A172 (cell line): ENCODE measurements at regions not wholly inside any gene's neighbourhood (a gene's known extent, or its start where the extent isn't known, plus 50 kb on each side); places are given as distances from the start of the nearest gene placed in this dataset.
"Not testable (repeated sequence)": the region's sequence is repeated elsewhere in the genome, so short reads cannot be mapped to it uniquely, and the experiment has no call there.

Source experiments
- DNase-seq: peaks from one replicate; pipeline ENCODE4 v3.0.0-alpha.2; 2015; ENCODE audit warnings: low spot score

- peak; percentile 61 for DNase-seq
These were observed 104.1 kb upstream of the TMPRSS2 start for GRCh38 chr21:41611966-41612606.

- DNase-seq: no peak
These were observed 103.5 kb upstream of the TMPRSS2 start for GRCh38 chr21:41611441-41611840.

- not testable (repeated sequence) for DNase-seq
These were observed 102.8 kb upstream of the TMPRSS2 start for GRCh38 chr21:41610840-41611115.

GRCh38 chr21:41610042-41610839 lies 102.3 kb upstream of the TMPRSS2 start:
- DNase-seq: peak; percentile 79

GRCh38 chr21:41606706-41607105 lies 98.7 kb upstream of the TMPRSS2 start:
- DNase-seq: no peak

GRCh38 chr21:41605934-41606285 lies 98.0 kb upstream of the TMPRSS2 start:
- no peak for DNase-seq

- no peak for DNase-seq
These were observed 97.4 kb upstream of the TMPRSS2 start for GRCh38 chr21:41605178-41605933.

GRCh38 chr21:41604583-41605041 lies 96.7 kb upstream of the TMPRSS2 start:
- DNase-seq: peak; percentile 40

- no peak for DNase-seq
These were observed 95.5 kb upstream of the TMPRSS2 start for GRCh38 chr21:41603476-41603875.

GRCh38 chr21:41602531-41602930 lies 94.6 kb upstream of the TMPRSS2 start:
- DNase-seq: no peak

- DNase-seq: peak; percentile 91
These were observed 93.8 kb upstream of the TMPRSS2 start for GRCh38 chr21:41601573-41602368.

GRCh38 chr21:41600961-41601572 lies 93.1 kb upstream of the TMPRSS2 start:
- DNase-seq: no peak

- no peak for DNase-seq
These were observed 92.6 kb upstream of the TMPRSS2 start for GRCh38 chr21:41600556-41600955.

GRCh38 chr21:41600116-41600515 lies 92.2 kb upstream of the TMPRSS2 start:
- no peak for DNase-seq

- DNase-seq: no peak
These were observed 90.8 kb upstream of the TMPRSS2 start for GRCh38 chr21:41598561-41599431.

- no peak for DNase-seq
These were observed 89.9 kb upstream of the TMPRSS2 start for GRCh38 chr21:41597811-41598231.

- no peak for DNase-seq
These were observed 89.3 kb upstream of the TMPRSS2 start for GRCh38 chr21:41597227-41597626.

GRCh38 chr21:41596241-41596925 lies 88.4 kb upstream of the TMPRSS2 start:
- DNase-seq: no peak

GRCh38 chr21:41594268-41594667 lies 86.3 kb upstream of the TMPRSS2 start:
- DNase-seq: no peak

- DNase-seq: no peak
These were observed 85.8 kb upstream of the TMPRSS2 start for GRCh38 chr21:41593760-41594138.
